ENCODE measurements at regions not wholly inside any gene's neighbourhood (a gene's known extent, or its start where the extent isn't known, plus 50 kb on each side); places are given as distances from the start of the nearest gene placed in this dataset.

DNA sequence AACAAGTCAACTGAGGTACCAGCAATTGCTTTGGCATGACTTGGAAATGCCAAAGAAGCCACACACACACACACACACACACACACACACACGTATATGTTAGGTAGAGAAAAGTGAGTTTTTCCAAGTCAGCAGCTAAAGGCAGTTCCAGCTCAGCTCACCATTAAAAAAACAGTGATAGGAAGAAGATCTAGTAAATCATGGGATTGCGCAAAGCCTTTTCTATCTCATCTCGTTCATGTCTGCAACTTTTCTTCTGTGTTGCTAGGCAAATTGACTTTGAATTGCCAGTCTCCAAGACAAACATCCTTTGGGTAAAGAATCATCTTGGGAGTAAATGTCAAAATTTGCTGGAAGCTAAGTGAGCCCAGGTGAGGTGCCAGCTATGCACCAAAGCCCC lies 500.1 kb downstream of the ENC1 start:
- TF ChIP-seq, protein P1, sequence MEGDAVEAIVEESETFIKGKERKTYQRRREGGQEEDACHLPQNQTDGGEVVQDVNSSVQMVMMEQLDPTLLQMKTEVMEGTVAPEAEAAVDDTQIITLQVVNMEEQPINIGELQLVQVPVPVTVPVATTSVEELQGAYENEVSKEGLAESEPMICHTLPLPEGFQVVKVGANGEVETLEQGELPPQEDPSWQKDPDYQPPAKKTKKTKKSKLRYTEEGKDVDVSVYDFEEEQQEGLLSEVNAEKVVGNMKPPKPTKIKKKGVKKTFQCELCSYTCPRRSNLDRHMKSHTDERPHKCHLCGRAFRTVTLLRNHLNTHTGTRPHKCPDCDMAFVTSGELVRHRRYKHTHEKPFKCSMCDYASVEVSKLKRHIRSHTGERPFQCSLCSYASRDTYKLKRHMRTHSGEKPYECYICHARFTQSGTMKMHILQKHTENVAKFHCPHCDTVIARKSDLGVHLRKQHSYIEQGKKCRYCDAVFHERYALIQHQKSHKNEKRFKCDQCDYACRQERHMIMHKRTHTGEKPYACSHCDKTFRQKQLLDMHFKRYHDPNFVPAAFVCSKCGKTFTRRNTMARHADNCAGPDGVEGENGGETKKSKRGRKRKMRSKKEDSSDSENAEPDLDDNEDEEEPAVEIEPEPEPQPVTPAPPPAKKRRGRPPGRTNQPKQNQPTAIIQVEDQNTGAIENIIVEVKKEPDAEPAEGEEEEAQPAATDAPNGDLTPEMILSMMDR (IDR thresholded peaks at IDR 0.05) = no peak
- no peak for TF ChIP-seq POLR2A (IDR thresholded peaks at IDR 0.05)
- TF ChIP-seq EP300 (IDR thresholded peaks at IDR 0.05) = no peak

All from ovary (tissue), 3 donors.